SK-N-SH (cell line): ENCODE measurements at regions not wholly inside any gene's neighbourhood (a gene's known extent, or its start where the extent isn't known, plus 50 kb on each side); places are given as distances from the start of the nearest gene placed in this dataset.
"Not testable (repeated sequence)": the region's sequence is repeated elsewhere in the genome, so short reads cannot be mapped to it uniquely, and the experiment has no call there.

Experiments used
- CTCF ChIA-PET: fragments of 300-600, 350-600 bp; formaldehyde crosslinking; extraction: SDS; loops from one replicate; lab custom pipeline; 2021; lab: Yijun Ruan, JAX
- POLR2A ChIA-PET: fragments of 350-600 bp; sonication (Branson Sonifier 250); formaldehyde crosslinking; extraction: SDS; loops from one replicate; lab custom pipeline; 2020; ENCODE audit warnings: antibody characterized with exemption, inconsistent platforms; lab: Yijun Ruan, JAX
- DNase-seq: peaks from one replicate; pipeline ENCODE4 v3.0.0; 2012
- H2AFZ ChIP-seq: fragments of 200-600 bp; sonication (generic); 2 replicates; pipeline ENCODE4 v1.8.1; 2016; ENCODE audit warnings: antibody characterized with exemption, mild to moderate bottlenecking, low read depth
- H3F3A ChIP-seq: fragments of 200-600 bp; sonication (generic); replicated peaks from 2 replicates; pipeline ENCODE3; 2016; ENCODE audit warnings: antibody characterized with exemption, mild to moderate bottlenecking; ENCODE audit not compliant: insufficient read depth
- H3K27ac ChIP-seq, 2 experiments: fragments of 200-500 bp in 1 of 2; fragments of 200-600 bp in 1 of 2; sonication (Bioruptor generic) in 1 of 2; sonication (generic), shearing (Covaris generic) in 1 of 2; 2 replicates each; pipeline versions ENCODE4 v1.5.1 to v1.6.1; 2014 to 2016; ENCODE audit warnings: low read depth in 2 of 2, inconsistent platforms in 1 of 2, low read length in 1 of 2, mild to moderate bottlenecking in 1 of 2, mixed read lengths in 1 of 2
- H3K27me3 ChIP-seq: fragments of 200-600 bp; sonication (generic), shearing (Covaris generic); 2 replicates; pipeline ENCODE4 v1.6.1; 2016; ENCODE audit warnings: mixed run types; ENCODE audit not compliant: insufficient read depth
- H3K36me3 ChIP-seq, 2 experiments: fragments of 200-500 bp in 1 of 2; fragments of 200-600 bp in 1 of 2; sonication (Bioruptor generic) in 1 of 2; sonication (generic) in 1 of 2; replicated peaks in 1 of 2; 2 replicates each; pipeline versions ENCODE3 to v1.5.1; 2014 to 2016; ENCODE audit warnings: low read length in 1 of 2, mild to moderate bottlenecking in 1 of 2; ENCODE audit not compliant: insufficient read depth in 2 of 2, control insufficient read depth in 1 of 2
- H3K4me1 ChIP-seq, 2 experiments: fragments of 200-500 bp in 1 of 2; fragments of 200-600 bp in 1 of 2; sonication (Bioruptor generic) in 1 of 2; sonication (generic), shearing (Covaris generic) in 1 of 2; 2 replicates each; pipeline versions ENCODE4 v1.5.1 to v1.6.1; 2014 to 2016; ENCODE audit warnings: low read depth in 1 of 2, low read length in 1 of 2, mixed run types in 1 of 2; ENCODE audit not compliant: insufficient read depth in 2 of 2, control insufficient read depth in 1 of 2
- H3K4me2 ChIP-seq: fragments of 200-600 bp; sonication (generic), shearing (Covaris generic); 2 replicates; pipeline ENCODE4 v1.6.1; 2017; ENCODE audit warnings: mixed run types
- H3K4me3 ChIP-seq, 2 experiments: fragments of 200-500 bp in 1 of 2; fragments of 200-600 bp in 1 of 2; sonication (Bioruptor generic) in 1 of 2; sonication (generic), shearing (Covaris generic) in 1 of 2; 2 replicates each; pipeline versions ENCODE4 v1.5.1 to v1.8.1; 2014 to 2016; ENCODE audit warnings: low read depth in 2 of 2, inconsistent platforms in 1 of 2, low read length in 1 of 2, mild to moderate bottlenecking in 1 of 2, mixed read lengths in 1 of 2, moderate library complexity in 1 of 2
- H3K79me2 ChIP-seq: fragments of 200-600 bp; sonication (generic); 2 replicates; pipeline ENCODE4 v1.8.1; 2017; ENCODE audit warnings: mild to moderate bottlenecking; ENCODE audit not compliant: insufficient read depth
- H3K9ac ChIP-seq: fragments of 200-600 bp; sonication (generic); 2 replicates; pipeline ENCODE4 v1.6.1; 2017; ENCODE audit warnings: mixed run types
- H3K9me2 ChIP-seq: fragments of 200-600 bp; sonication (generic); 2 replicates; pipeline ENCODE4 v1.6.1; 2017; ENCODE audit warnings: mixed run types
- H3K9me3 ChIP-seq: fragments of 200-600 bp; sonication (generic); 2 replicates; pipeline ENCODE4 v1.6.1; 2017; ENCODE audit warnings: mixed run types, mild to moderate bottlenecking, moderate library complexity
- H4K20me1 ChIP-seq: fragments of 200-600 bp; sonication (generic); 2 replicates; pipeline ENCODE4 v1.6.1; 2017; ENCODE audit warnings: mild to moderate bottlenecking, mixed run types; ENCODE audit not compliant: insufficient read depth
- WGBS: methylation state at CpG from one replicate; pipeline ENCODE4 v1.1.6; 2017; ENCODE audit warnings: low lambda C conversion rate; 5-methylcytosine and 5-hydroxymethylcytosine counted together

GRCh38 chr9:42656789-42657188 is 473.3 kb downstream of the SPATA31A6 start:
- H3K4me1 ChIP-seq, H2AFZ ChIP-seq, H3K4me3 ChIP-seq, H3K79me2 ChIP-seq, H3K27me3 ChIP-seq, CTCF ChIA-PET, DNase-seq, H3F3A ChIP-seq, H3K27ac ChIP-seq, POLR2A ChIA-PET, H3K9me2 ChIP-seq, H3K4me2 ChIP-seq, H4K20me1 ChIP-seq, H3K9me3 ChIP-seq, H3K36me3 ChIP-seq, H3K9ac ChIP-seq: not testable (repeated sequence)
- 8% methylated on average over 3 of the region's 6 CpGs for WGBS

GRCh38 chr9:42657496-42657895 is 474.0 kb downstream of the SPATA31A6 start:
- H3K9ac ChIP-seq, H3K79me2 ChIP-seq, H2AFZ ChIP-seq, DNase-seq, H3K36me3 ChIP-seq, H4K20me1 ChIP-seq, H3K27ac ChIP-seq, H3K4me3 ChIP-seq, H3F3A ChIP-seq, H3K27me3 ChIP-seq, CTCF ChIA-PET, H3K4me1 ChIP-seq, H3K9me3 ChIP-seq, POLR2A ChIA-PET, H3K4me2 ChIP-seq, H3K9me2 ChIP-seq: not testable (repeated sequence)
- no CpG with 5 or more reads among the region's 10 CpGs for WGBS

GRCh38 chr9:42697146-42697545 is 513.7 kb downstream of the SPATA31A6 start:
- CTCF ChIA-PET, H3K27me3 ChIP-seq, H3K4me1 ChIP-seq, H3K4me3 ChIP-seq, H3K9me2 ChIP-seq, H3K4me2 ChIP-seq, H3K9me3 ChIP-seq, DNase-seq, H3K79me2 ChIP-seq, H3K27ac ChIP-seq, POLR2A ChIA-PET, H3K36me3 ChIP-seq, H2AFZ ChIP-seq, H3F3A ChIP-seq, H3K9ac ChIP-seq, H4K20me1 ChIP-seq: not testable (repeated sequence)
- 0% methylated on average over 2 of the region's 2 CpGs for WGBS

- DNase-seq, H3K9ac ChIP-seq, H3K27ac ChIP-seq, H3K36me3 ChIP-seq, H3F3A ChIP-seq, H3K4me2 ChIP-seq, H2AFZ ChIP-seq, H3K4me1 ChIP-seq, H3K9me3 ChIP-seq, H4K20me1 ChIP-seq, H3K27me3 ChIP-seq, H3K4me3 ChIP-seq, POLR2A ChIA-PET, H3K9me2 ChIP-seq, CTCF ChIA-PET, H3K79me2 ChIP-seq: not testable (repeated sequence)
- WGBS: 0% methylated on average over 2 of the region's 2 CpGs
Measured at GRCh38 chr9:42702890-42703289, 519.4 kb downstream of the SPATA31A6 start.

DNA sequence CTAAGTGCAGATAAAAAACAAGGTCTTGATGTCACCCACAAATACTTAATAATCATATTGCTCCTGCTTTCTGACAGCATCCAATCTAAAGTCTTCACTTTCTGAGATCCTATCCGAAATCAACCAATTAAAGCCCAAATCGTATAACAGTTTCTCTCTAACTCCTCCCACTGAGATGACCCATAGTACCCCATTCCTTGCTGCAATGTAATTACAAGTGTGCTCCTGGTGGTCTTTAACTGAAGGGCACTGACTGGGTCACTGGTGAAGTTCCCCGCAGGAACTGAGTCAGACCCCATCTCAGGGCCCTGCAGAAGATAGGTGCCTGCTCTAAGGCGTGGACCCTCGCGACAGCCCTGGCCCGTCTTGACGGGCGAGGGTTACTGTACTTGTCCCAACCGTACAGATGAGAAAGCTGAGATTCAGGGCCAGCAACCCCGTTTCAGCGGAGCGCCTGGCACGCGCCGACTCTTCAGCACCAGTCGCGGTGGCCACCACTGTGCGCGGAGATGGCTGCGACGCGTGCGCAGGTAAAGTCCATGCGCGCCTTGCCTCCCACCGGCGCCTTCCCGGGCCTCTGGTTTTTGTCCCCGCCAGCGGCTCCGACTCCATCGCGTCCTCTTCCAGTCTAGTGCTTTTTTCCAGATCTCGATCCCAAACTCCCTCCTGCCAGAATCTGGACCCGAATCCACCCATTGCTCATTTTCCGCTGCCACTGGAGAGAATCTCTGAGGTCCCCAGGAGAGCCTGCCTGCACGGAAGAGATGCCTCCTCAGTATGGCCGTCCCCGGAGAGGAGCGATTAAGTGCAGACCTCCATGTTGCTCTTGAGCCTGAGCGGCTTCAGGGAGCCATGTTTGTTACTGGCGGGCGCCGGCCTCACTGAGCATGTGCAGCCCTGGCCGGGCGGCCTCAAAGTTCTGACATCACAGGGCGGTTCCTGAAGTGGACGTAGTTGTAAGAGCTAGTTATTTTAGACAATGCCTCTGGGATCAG is 541.7 kb downstream of the SPATA31A6 start:
- H3K27ac ChIP-seq, H3K4me3 ChIP-seq, H3K79me2 ChIP-seq, H3F3A ChIP-seq, H4K20me1 ChIP-seq, DNase-seq, H3K9me2 ChIP-seq, CTCF ChIA-PET, POLR2A ChIA-PET, H3K36me3 ChIP-seq, H2AFZ ChIP-seq, H3K4me2 ChIP-seq, H3K4me1 ChIP-seq, H3K27me3 ChIP-seq, H3K9me3 ChIP-seq, H3K9ac ChIP-seq: not testable (repeated sequence)
- 33% methylated on average over 12 of the region's 49 CpGs for WGBS
